BJ (cell line): ENCODE measurements at regions not wholly inside any gene's neighbourhood (a gene's known extent, or its start where the extent isn't known, plus 50 kb on each side); places are given as distances from the start of the nearest gene placed in this dataset.

Experiments used
- CTCF ChIA-PET: fragments of 350-600 bp; formaldehyde crosslinking; extraction: SDS; loops from one replicate; lab custom pipeline; 2021; ENCODE audit warnings: antibody characterized with exemption, inconsistent platforms; lab: Yijun Ruan, JAX
- POLR2A ChIA-PET: fragments of 300-600 bp; sonication (Branson Sonifier 250); formaldehyde crosslinking; extraction: SDS; loops from one replicate; lab custom pipeline; 2021; ENCODE audit warnings: antibody characterized with exemption; lab: Charles Lee
- DNase-seq: peaks from one replicate; pipeline ENCODE4 v3.0.0-alpha.2; 2011; ENCODE audit warnings: low read depth
- H3K27me3 ChIP-seq: 2 replicates; pipeline ENCODE4 v1.6.0; 2011; ENCODE audit warnings: low read length; ENCODE audit not compliant: control insufficient read depth, insufficient read depth
- H3K36me3 ChIP-seq: 2 replicates; pipeline ENCODE4 v1.5.1; 2011; ENCODE audit warnings: low read length; ENCODE audit not compliant: control insufficient read depth, insufficient read depth
- H3K4me3 ChIP-seq: 2 replicates; pipeline ENCODE4 v1.5.1; 2011; ENCODE audit warnings: low read depth, mild to moderate bottlenecking, control low read depth, low read length
- TF ChIP-seq, protein P1 (sequence below): IDR thresholded peaks from 2 replicates; pipeline ENCODE4 v1.5.1; 2011; ENCODE audit warnings: low read depth, mild to moderate bottlenecking, control low read depth, inconsistent platforms, low read length, moderate library complexity; ENCODE audit not compliant: insufficient read depth

GRCh38 chr9:38141746-38142591 is 72.9 kb upstream of the SHB start:
- TF ChIP-seq, protein P1, sequence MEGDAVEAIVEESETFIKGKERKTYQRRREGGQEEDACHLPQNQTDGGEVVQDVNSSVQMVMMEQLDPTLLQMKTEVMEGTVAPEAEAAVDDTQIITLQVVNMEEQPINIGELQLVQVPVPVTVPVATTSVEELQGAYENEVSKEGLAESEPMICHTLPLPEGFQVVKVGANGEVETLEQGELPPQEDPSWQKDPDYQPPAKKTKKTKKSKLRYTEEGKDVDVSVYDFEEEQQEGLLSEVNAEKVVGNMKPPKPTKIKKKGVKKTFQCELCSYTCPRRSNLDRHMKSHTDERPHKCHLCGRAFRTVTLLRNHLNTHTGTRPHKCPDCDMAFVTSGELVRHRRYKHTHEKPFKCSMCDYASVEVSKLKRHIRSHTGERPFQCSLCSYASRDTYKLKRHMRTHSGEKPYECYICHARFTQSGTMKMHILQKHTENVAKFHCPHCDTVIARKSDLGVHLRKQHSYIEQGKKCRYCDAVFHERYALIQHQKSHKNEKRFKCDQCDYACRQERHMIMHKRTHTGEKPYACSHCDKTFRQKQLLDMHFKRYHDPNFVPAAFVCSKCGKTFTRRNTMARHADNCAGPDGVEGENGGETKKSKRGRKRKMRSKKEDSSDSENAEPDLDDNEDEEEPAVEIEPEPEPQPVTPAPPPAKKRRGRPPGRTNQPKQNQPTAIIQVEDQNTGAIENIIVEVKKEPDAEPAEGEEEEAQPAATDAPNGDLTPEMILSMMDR, result no peak
- DNase-seq, result peak; percentile 50
- POLR2A ChIA-PET, result no interaction called here
- Histone ChIP-seq H3K4me3 (no peak overlapping the region), H3K36me3 (no peaks in the 10 kb centered on the region), H3K27me3 (peaks cover 8% of the 10 kb centered on the region)
- CTCF ChIA-PET, result interaction anchor here (0.6 to 3.2 kb wide), 7 partner anchors 8 to 328 kb away, joined by 3 to 16 read pairs (median 3); no protein-coding TSS in a partner anchor

- ChIA-PET CTCF (no interaction called here), POLR2A (no interaction called here)
- TF ChIP-seq, protein P1, result no peak
- no peak for DNase-seq
- Histone ChIP-seq H3K36me3 (no peaks in the 10 kb centered on the region), H3K27me3 (peaks cover 14% of the 10 kb centered on the region), H3K4me3 (no peak overlapping the region)
These were observed 69.2 kb upstream of the SHB start for GRCh38 chr9:38138276-38138675.

GRCh38 chr9:38137342-38137741 is 68.3 kb upstream of the SHB start:
- no peaks in the 10 kb centered on the region for H3K36me3 ChIP-seq
- TF ChIP-seq, protein P1, result no peak
- H3K4me3 ChIP-seq, result no peak overlapping the region
- POLR2A ChIA-PET, result no interaction called here
- DNase-seq, result no peak
- H3K27me3 ChIP-seq, result peaks cover 16% of the 10 kb centered on the region
- CTCF ChIA-PET, result no interaction called here

- TF ChIP-seq, protein P1, result no peak
- ChIA-PET CTCF (interaction anchor here (0.9 to 1.2 kb wide), 3 partner anchors 18 to 48 kb away, joined by 3 read pairs; no protein-coding TSS in a partner anchor), POLR2A (no interaction called here)
- DNase-seq, result no peak
- H3K4me3 ChIP-seq, result no peak overlapping the region
- H3K36me3 ChIP-seq, result no peaks in the 10 kb centered on the region
- peaks cover 20% of the 10 kb centered on the region for H3K27me3 ChIP-seq
These were observed 67.4 kb upstream of the SHB start for GRCh38 chr9:38136386-38136785.

- DNase-seq, result no peak
- Histone ChIP-seq H3K27me3 (peaks cover 18% of the 10 kb centered on the region), H3K4me3 (no peak overlapping the region), H3K36me3 (no peaks in the 10 kb centered on the region)
- ChIA-PET CTCF (interaction anchor here (1.5 kb wide), 1 partner anchor 221 kb away, joined by 6 read pairs; no protein-coding TSS in a partner anchor), POLR2A (no interaction called here)
- TF ChIP-seq, protein P1, result no peak
These were observed 65.7 kb upstream of the SHB start for GRCh38 chr9:38134611-38135237.
